Cardiac muscle cell (in vitro differentiated cells and primary cell): ENCODE measurements at regions not wholly inside any gene's neighbourhood (a gene's known extent, or its start where the extent isn't known, plus 50 kb on each side); places are given as distances from the start of the nearest gene placed in this dataset.
A peak's percentile ranks its signal among the peaks of the same experiment; 100 is the strongest.

Source experiments
- DNase-seq, 2 donors: peaks; one replicate each; pipeline versions ENCODE4 v3.0.0 to v3.0.0-alpha.2; 2010 to 2017; ENCODE audit warnings: low read depth in 1 of 2, low spot score in 1 of 2
- H3K27ac ChIP-seq: fragments of 200-600 bp; sonication (generic); 2 replicates; pipeline ENCODE4 v1.5.1; 2016
- H3K27me3 ChIP-seq: fragments of 200-600 bp; sonication (generic); 2 replicates; pipeline ENCODE4 v1.6.0; 2016; ENCODE audit warnings: control low read depth
- H3K36me3 ChIP-seq: fragments of 200-600 bp; sonication (generic); 2 replicates; pipeline ENCODE4 v1.5.1; 2016; ENCODE audit warnings: control low read depth
- H3K4me1 ChIP-seq: fragments of 200-600 bp; sonication (generic); 2 replicates; pipeline ENCODE4 v1.8.1; 2017; ENCODE audit warnings: low read depth, mild to moderate bottlenecking, mixed run types
- H3K4me3 ChIP-seq: fragments of 200-600 bp; sonication (generic); 2 replicates; pipeline ENCODE4 v1.5.1; 2016; ENCODE audit warnings: mild to moderate bottlenecking
- H3K9me3 ChIP-seq: fragments of 200-600 bp; sonication (generic); 2 replicates; pipeline ENCODE4 v1.5.1; 2017; ENCODE audit warnings: low read depth, mild to moderate bottlenecking, control low read depth
- TF ChIP-seq, protein P1 (sequence below): IDR thresholded peaks from 2 replicates; pipeline ENCODE4 v1.5.1; 2012; ENCODE audit warnings: low read depth, mild to moderate bottlenecking, low read length

DNA sequence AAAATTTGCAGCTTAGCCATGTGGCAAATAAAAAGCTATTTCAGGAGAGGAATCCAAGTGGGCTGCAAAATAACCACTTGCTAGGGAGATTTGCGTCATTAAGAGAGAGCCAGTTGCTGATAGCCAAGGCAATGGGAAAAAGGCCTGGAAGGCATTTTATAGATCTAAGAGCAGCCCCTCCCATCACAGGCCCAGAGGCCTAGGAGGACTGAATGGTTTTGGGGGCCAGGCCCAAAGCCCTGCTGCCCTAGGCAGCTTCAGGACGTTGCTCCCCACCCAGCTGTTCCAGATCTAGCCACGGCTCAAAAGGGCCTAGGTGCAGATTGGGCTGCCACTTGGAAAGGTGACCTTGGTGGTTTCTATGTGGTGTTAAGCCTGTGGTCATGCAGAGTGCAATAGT lies 169.0 kb downstream of the AASDHPPT start:
- DNase-seq, result no peak
- Histone ChIP-seq H3K27ac (no peak overlapping the region), H3K4me3 (no peak overlapping the region), H3K27me3 (no peaks in the 10 kb centered on the region), H3K9me3 (no peaks in the 10 kb centered on the region), H3K4me1 (no peaks in the 10 kb centered on the region), H3K36me3 (no peaks in the 10 kb centered on the region)
- TF ChIP-seq, protein P1, sequence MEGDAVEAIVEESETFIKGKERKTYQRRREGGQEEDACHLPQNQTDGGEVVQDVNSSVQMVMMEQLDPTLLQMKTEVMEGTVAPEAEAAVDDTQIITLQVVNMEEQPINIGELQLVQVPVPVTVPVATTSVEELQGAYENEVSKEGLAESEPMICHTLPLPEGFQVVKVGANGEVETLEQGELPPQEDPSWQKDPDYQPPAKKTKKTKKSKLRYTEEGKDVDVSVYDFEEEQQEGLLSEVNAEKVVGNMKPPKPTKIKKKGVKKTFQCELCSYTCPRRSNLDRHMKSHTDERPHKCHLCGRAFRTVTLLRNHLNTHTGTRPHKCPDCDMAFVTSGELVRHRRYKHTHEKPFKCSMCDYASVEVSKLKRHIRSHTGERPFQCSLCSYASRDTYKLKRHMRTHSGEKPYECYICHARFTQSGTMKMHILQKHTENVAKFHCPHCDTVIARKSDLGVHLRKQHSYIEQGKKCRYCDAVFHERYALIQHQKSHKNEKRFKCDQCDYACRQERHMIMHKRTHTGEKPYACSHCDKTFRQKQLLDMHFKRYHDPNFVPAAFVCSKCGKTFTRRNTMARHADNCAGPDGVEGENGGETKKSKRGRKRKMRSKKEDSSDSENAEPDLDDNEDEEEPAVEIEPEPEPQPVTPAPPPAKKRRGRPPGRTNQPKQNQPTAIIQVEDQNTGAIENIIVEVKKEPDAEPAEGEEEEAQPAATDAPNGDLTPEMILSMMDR, result no peak

DNA sequence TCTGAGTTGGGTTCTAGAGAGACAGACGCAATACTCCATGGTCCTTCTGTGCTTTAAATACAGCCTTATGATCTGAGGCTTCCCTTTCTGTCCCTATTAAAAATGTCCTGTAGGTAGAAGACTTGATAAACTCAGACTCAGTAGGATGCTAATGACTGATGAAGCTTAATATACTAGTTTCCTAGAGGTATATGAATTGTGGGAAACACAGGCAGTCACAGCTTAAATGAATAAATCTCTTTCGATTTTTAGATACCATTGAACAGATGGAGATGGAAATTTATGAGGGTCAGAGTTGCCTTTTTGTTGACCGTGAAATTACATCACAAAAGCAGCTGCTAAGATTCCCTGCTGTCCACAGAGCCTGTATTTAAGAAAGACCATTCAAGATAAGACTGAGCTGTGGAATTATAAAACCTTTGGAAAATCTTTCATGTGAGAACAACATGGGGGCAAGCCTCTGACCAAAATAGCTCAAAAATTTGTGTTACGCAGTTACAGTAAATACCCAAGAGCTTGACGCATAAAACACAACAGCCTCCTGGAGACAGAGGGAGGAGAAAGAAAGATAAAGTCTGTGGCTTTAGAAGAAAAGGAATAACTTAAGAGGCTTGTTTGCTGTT lies 172.3 kb downstream of the AASDHPPT start:
- DNase-seq, result peak in 1 of 2 donors; percentile 94
- Histone ChIP-seq H3K27ac (no peak overlapping the region), H3K27me3 (no peaks in the 10 kb centered on the region), H3K4me3 (no peak overlapping the region), H3K4me1 (no peaks in the 10 kb centered on the region), H3K36me3 (no peaks in the 10 kb centered on the region), H3K9me3 (no peaks in the 10 kb centered on the region)
- TF ChIP-seq, protein P1, result no peak

DNA sequence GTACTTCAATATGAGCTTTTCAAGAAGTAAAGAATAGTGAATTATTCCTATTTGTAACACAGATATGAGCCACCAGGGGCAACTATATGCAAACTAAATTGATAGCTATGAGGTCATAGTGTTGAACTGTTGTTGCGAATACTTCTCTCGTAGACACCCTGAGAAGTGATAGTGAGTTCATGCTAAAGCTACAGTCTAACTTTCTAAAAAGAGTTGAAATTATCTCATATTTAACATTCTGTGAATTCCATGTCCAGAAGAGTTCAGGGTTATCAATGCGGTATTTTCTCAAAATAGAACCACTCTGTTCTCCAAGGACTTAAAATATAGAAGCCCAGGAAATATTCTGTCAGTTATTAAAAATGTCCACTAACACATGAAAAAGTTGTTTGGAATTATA lies 185.4 kb downstream of the AASDHPPT start:
- Histone ChIP-seq H3K27ac (no peak overlapping the region), H3K4me3 (no peak overlapping the region), H3K9me3 (no peaks in the 10 kb centered on the region), H3K36me3 (no peaks in the 10 kb centered on the region), H3K4me1 (no peaks in the 10 kb centered on the region), H3K27me3 (no peaks in the 10 kb centered on the region)
- peak in 1 of 2 donors; percentile 61 for DNase-seq
- TF ChIP-seq, protein P1, result no peak

DNA sequence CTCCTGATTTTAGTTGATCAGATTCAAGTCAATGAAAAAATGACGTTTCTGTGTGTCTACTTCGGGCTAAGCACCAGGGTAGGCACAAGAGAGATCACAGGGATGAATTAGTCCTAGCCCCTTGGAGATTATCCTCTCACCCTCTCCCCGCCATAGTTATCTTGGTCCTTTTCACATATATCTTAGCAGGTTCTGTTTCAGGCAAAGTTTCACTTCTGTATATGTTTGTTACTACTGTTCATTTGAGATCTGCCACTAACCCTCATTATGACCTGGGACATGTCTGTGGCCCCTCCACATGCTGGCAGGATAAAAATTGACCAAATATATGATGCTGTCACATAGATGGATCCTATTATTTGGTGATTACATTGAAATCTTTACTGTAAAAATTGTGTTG lies 186.1 kb downstream of the AASDHPPT start:
- TF ChIP-seq, protein P1, result no peak
- Histone ChIP-seq H3K27ac (no peak overlapping the region), H3K36me3 (no peaks in the 10 kb centered on the region), H3K4me1 (no peaks in the 10 kb centered on the region), H3K9me3 (no peaks in the 10 kb centered on the region), H3K27me3 (no peaks in the 10 kb centered on the region), H3K4me3 (no peak overlapping the region)
- DNase-seq, result no peak

DNA sequence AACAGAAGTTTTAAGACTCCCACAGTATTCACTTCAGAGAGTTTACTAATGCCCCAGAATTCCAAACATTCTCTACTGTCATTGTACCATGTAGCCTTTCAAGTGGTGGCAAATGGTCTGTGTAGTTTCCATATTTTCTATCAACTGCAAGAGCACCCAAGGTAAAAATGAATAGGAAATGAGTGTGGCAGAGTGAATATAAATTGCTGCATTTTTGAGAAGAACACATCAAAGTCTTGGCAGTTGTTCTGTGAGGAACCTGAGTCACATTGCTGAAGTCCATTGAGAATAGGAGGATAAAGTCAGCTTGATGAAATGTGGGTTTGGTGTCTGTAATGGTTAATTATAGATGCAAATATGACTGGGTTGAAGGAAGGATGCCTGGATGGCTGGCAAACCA lies 193.6 kb downstream of the AASDHPPT start:
- H3K36me3 ChIP-seq, result no peaks in the 10 kb centered on the region
- TF ChIP-seq, protein P1, result no peak
- H3K27me3 ChIP-seq, result no peaks in the 10 kb centered on the region
- no peaks in the 10 kb centered on the region for H3K9me3 ChIP-seq
- no peak overlapping the region for H3K27ac ChIP-seq
- no peak overlapping the region for H3K4me3 ChIP-seq
- H3K4me1 ChIP-seq, result no peaks in the 10 kb centered on the region
- DNase-seq, result no peak
